AG08395 (cell line): ENCODE measurements at regions not wholly inside any gene's neighbourhood (a gene's known extent, or its start where the extent isn't known, plus 50 kb on each side); places are given as distances from the start of the nearest gene placed in this dataset.

ENCODE experiments used
- DNase-seq: peaks from one replicate; pipeline ENCODE4 v3.0.0; 2012; ENCODE audit warnings: mixed read lengths, low spot score

GRCh38 chr2:239517686-239518085, 116.9 kb upstream of the HDAC4 start:
- no peak for DNase-seq

- DNase-seq, result no peak
These were observed 116.1 kb upstream of the HDAC4 start for GRCh38 chr2:239516954-239517305.

- no peak for DNase-seq
These were observed 115.6 kb upstream of the HDAC4 start for GRCh38 chr2:239516286-239516953.

GRCh38 chr2:239514754-239515530, 114.1 kb upstream of the HDAC4 start:
- DNase-seq, result no peak

- no peak for DNase-seq
These were observed 111.2 kb upstream of the HDAC4 start for GRCh38 chr2:239512054-239512453.

GRCh38 chr2:239509373-239510143, 108.7 kb upstream of the HDAC4 start:
- no peak for DNase-seq

GRCh38 chr2:239508261-239508660, 107.4 kb upstream of the HDAC4 start:
- no peak for DNase-seq

- DNase-seq, result no peak
These were observed 106.9 kb upstream of the HDAC4 start for GRCh38 chr2:239507576-239508258.

GRCh38 chr2:239506961-239507360, 106.1 kb upstream of the HDAC4 start:
- DNase-seq, result no peak

GRCh38 chr2:239506101-239506857, 105.5 kb upstream of the HDAC4 start:
- DNase-seq, result no peak

GRCh38 chr2:239504643-239505235, 103.9 kb upstream of the HDAC4 start:
- DNase-seq, result no peak

- DNase-seq, result no peak
These were observed 101.8 kb upstream of the HDAC4 start for GRCh38 chr2:239502430-239503186.

GRCh38 chr2:239500574-239501550, 100.0 kb upstream of the HDAC4 start:
- no peak for DNase-seq

- peak; percentile 64 for DNase-seq
These were observed 99.1 kb upstream of the HDAC4 start for GRCh38 chr2:239499726-239500573.

- peak; percentile 61 for DNase-seq
These were observed 98.3 kb upstream of the HDAC4 start for GRCh38 chr2:239498981-239499634.

GRCh38 chr2:239498576-239498975, 97.8 kb upstream of the HDAC4 start:
- DNase-seq, result no peak

GRCh38 chr2:239496700-239497099, 95.9 kb upstream of the HDAC4 start:
- no peak for DNase-seq

- DNase-seq, result no peak
These were observed 95.0 kb upstream of the HDAC4 start for GRCh38 chr2:239495791-239496233.
